ENCODE measurements at regions not wholly inside any gene's neighbourhood (a gene's known extent, or its start where the extent isn't known, plus 50 kb on each side); places are given as distances from the start of the nearest gene placed in this dataset.

GRCh38 chr5:57791875-57792274 lies 309.3 kb upstream of the ACTBL2 start:
- no peak for TF ChIP-seq CTCF (IDR thresholded peaks at IDR 0.05; ENCODE audit: low read length)
- no peak for TF ChIP-seq EZH2 (IDR thresholded peaks at IDR 0.05; ENCODE audit: borderline replicate concordance, low read length)
- H3K9ac ChIP-seq (ENCODE audit: low read length), result no peak overlapping the region
- H3K79me2 ChIP-seq (ENCODE audit: insufficient read depth, low read length), result no peaks in the 10 kb centered on the region
- no peak overlapping the region for H3K27ac ChIP-seq (ENCODE audit: low read depth, low read length, poor library complexity, severe bottlenecking)
- H3K4me2 ChIP-seq (ENCODE audit: low read length), result no peak overlapping the region
- H3K4me3 ChIP-seq (ENCODE audit: low read depth, low read length, poor library complexity, severe bottlenecking), result no peak overlapping the region
- no peaks in the 10 kb centered on the region for H3F3A ChIP-seq (ENCODE audit: insufficient read depth, low read length)
- H3K9me2 ChIP-seq (ENCODE audit: low read depth, low read length), result no peaks in the 10 kb centered on the region
- no peaks in the 10 kb centered on the region for H3K27me3 ChIP-seq (ENCODE audit: insufficient read depth, low read length)
- no peak overlapping the region for H2AFZ ChIP-seq (ENCODE audit: low read length)
- no peaks in the 10 kb centered on the region for H3K4me1 ChIP-seq (ENCODE audit: insufficient read depth, low read length, severe bottlenecking)
- H3K36me3 ChIP-seq (ENCODE audit: insufficient read depth, low read length), result no peaks in the 10 kb centered on the region
- H4K20me1 ChIP-seq (ENCODE audit: insufficient read depth, low read length), result no peaks in the 10 kb centered on the region
- no peaks in the 10 kb centered on the region for H3K9me3 ChIP-seq (ENCODE audit: low read length)

- H3K4me2 ChIP-seq (ENCODE audit: low read length), result no peak overlapping the region
- H2AFZ ChIP-seq (ENCODE audit: low read length), result no peak overlapping the region
- H3K9me2 ChIP-seq (ENCODE audit: low read depth, low read length), result no peaks in the 10 kb centered on the region
- no peaks in the 10 kb centered on the region for H3K4me1 ChIP-seq (ENCODE audit: insufficient read depth, low read length, severe bottlenecking)
- no peaks in the 10 kb centered on the region for H3K9me3 ChIP-seq (ENCODE audit: low read length)
- H3K4me3 ChIP-seq (ENCODE audit: low read depth, low read length, poor library complexity, severe bottlenecking), result no peak overlapping the region
- no peaks in the 10 kb centered on the region for H3K36me3 ChIP-seq (ENCODE audit: insufficient read depth, low read length)
- H3K27ac ChIP-seq (ENCODE audit: low read depth, low read length, poor library complexity, severe bottlenecking), result no peak overlapping the region
- no peaks in the 10 kb centered on the region for H3K79me2 ChIP-seq (ENCODE audit: insufficient read depth, low read length)
- H3K27me3 ChIP-seq (ENCODE audit: insufficient read depth, low read length), result no peaks in the 10 kb centered on the region
- no peak overlapping the region for H3K9ac ChIP-seq (ENCODE audit: low read length)
- H3F3A ChIP-seq (ENCODE audit: insufficient read depth, low read length), result no peaks in the 10 kb centered on the region
- no peaks in the 10 kb centered on the region for H4K20me1 ChIP-seq (ENCODE audit: insufficient read depth, low read length)
- TF ChIP-seq EZH2 (IDR thresholded peaks at IDR 0.05; ENCODE audit: borderline replicate concordance, low read length) (no peak), CTCF (IDR thresholded peaks at IDR 0.05; ENCODE audit: low read length) (no peak)
Measured at GRCh38 chr5:57785946-57786345, 303.3 kb upstream of the ACTBL2 start.

GRCh38 chr5:57784121-57784520 lies 301.5 kb upstream of the ACTBL2 start:
- TF ChIP-seq CTCF (IDR thresholded peaks at IDR 0.05; ENCODE audit: low read length) (no peak), EZH2 (IDR thresholded peaks at IDR 0.05; ENCODE audit: borderline replicate concordance, low read length) (no peak)
- Histone ChIP-seq H3K4me2 (ENCODE audit: low read length) (no peak overlapping the region), H3K36me3 (ENCODE audit: insufficient read depth, low read length) (no peaks in the 10 kb centered on the region)

More at GRCh38 chr5:57784121-57784520, 301.5 kb upstream of the ACTBL2 start:
- H3K4me1 ChIP-seq (ENCODE audit: insufficient read depth, low read length, severe bottlenecking), result no peaks in the 10 kb centered on the region
- no peaks in the 10 kb centered on the region for H3K79me2 ChIP-seq (ENCODE audit: insufficient read depth, low read length)
- no peaks in the 10 kb centered on the region for H3F3A ChIP-seq (ENCODE audit: insufficient read depth, low read length)
- no peaks in the 10 kb centered on the region for H4K20me1 ChIP-seq (ENCODE audit: insufficient read depth, low read length)
- no peak overlapping the region for H3K27ac ChIP-seq (ENCODE audit: low read depth, low read length, poor library complexity, severe bottlenecking)
- no peak overlapping the region for H3K4me3 ChIP-seq (ENCODE audit: low read depth, low read length, poor library complexity, severe bottlenecking)
- no peaks in the 10 kb centered on the region for H3K9me2 ChIP-seq (ENCODE audit: low read depth, low read length)
- no peaks in the 10 kb centered on the region for H3K9me3 ChIP-seq (ENCODE audit: low read length)
- no peaks in the 10 kb centered on the region for H3K27me3 ChIP-seq (ENCODE audit: insufficient read depth, low read length)
- no peak overlapping the region for H3K9ac ChIP-seq (ENCODE audit: low read length)
- no peak overlapping the region for H2AFZ ChIP-seq (ENCODE audit: low read length)
